Esophagus muscularis mucosa (tissue), 4 donors: ENCODE measurements at regions not wholly inside any gene's neighbourhood (a gene's known extent, or its start where the extent isn't known, plus 50 kb on each side); places are given as distances from the start of the nearest gene placed in this dataset.

Experiments
- DNase-seq: peaks from one replicate; pipeline ENCODE4 v3.0.0-alpha.2; 2017; ENCODE audit errors: extremely low spot score
- H3K27ac ChIP-seq, 4 donors: fragments of 200-600 bp; sonication (generic); replicated peaks in 1 of 4; 1 replicate in 3 of 4; 2 replicates in 1 of 4; pipeline ENCODE4 v1.5.1; 2016 to 2019; ENCODE audit warnings: mild to moderate bottlenecking in 1 of 4
- H3K27me3 ChIP-seq, 4 donors: fragments of 200-600 bp; sonication (generic); one replicate each; pipeline versions ENCODE4 v1.5.1 to v1.6.0; 2016 to 2019
- H3K36me3 ChIP-seq, 4 donors: fragments of 200-600 bp; sonication (generic); one replicate each; pipeline ENCODE4 v1.5.1; 2016 to 2019
- H3K4me1 ChIP-seq, 4 donors: fragments of 200-600 bp; sonication (generic); one replicate each; pipeline ENCODE4 v1.5.1; 2016 to 2019
- H3K4me3 ChIP-seq, 4 donors: fragments of 200-600 bp; sonication (generic); 1 replicate in 2 of 4; 2 replicates in 2 of 4; pipeline ENCODE4 v1.5.1; 2016 to 2019; ENCODE audit warnings: mild to moderate bottlenecking in 4 of 4, moderate library complexity in 1 of 4
- H3K9me3 ChIP-seq, 4 donors: fragments of 200-600 bp; sonication (generic); 1 replicate in 3 of 4; 2 replicates in 1 of 4; pipeline ENCODE4 v1.5.1; 2016 to 2019
- EP300 ChIP-seq: sonication (generic); formaldehyde crosslinking; IDR thresholded peaks from one replicate; pipeline ENCODE4 v1.6.1; 2017; ENCODE audit warnings: antibody characterized with exemption
- POLR2A ChIP-seq: fragments of 450-650 bp; IDR thresholded peaks from one replicate; pipeline ENCODE4 v1.6.1; 2017; ENCODE audit warnings: antibody characterized with exemption, moderate library complexity, mild to moderate bottlenecking, low read depth
- POLR2AphosphoS5 ChIP-seq, 2 donors: sonication (generic); formaldehyde crosslinking; IDR thresholded peaks; one replicate each; pipeline ENCODE4 v1.6.1; 2017; ENCODE audit warnings: antibody characterized with exemption in 2 of 2
- WGBS: methylation state at CpG from one replicate; pipeline ENCODE4 v1.1.5; 2018; 5-methylcytosine and 5-hydroxymethylcytosine counted together
- intact Hi-C: fragments of 100-400 bp; cut with DNase I; formaldehyde crosslinking; loops from one replicate; pipeline ENCODE4 v1.15.1; 2023
- TF ChIP-seq, protein P1 (sequence below), 3 experiments: fragments of 200-600 bp in 2 of 3; fragments of 450-650 bp in 1 of 3; sonication (generic) in 2 of 3; IDR thresholded peaks; one replicate each; pipeline ENCODE4 v1.5.1; 2017 to 2019; ENCODE audit warnings: antibody characterized with exemption in 3 of 3, mild to moderate bottlenecking in 2 of 3, moderate library complexity in 1 of 3

DNA sequence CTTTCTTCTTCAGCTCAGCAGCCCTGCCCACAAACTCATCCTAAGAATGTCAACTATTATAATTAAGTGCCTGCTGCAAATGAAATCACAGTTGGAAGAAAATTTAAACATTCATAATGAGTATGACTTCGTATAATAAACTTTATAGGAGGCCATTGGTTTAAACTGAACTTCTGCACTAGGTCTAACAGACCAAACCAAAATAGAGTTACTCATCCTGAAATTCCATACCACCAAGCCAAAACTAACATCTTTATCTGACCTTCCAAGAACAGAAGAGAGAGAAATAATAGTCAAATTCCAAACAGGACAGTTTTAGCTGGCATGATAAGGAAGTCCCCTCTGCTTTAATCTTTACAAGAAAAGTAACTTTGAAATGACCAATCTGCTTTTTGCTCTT lies 472.4 kb upstream of the PRMT6 start:
- H3K27ac ChIP-seq = no peak overlapping the region
- no peaks in the 10 kb centered on the region for H3K36me3 ChIP-seq
- no peak overlapping the region for H3K4me3 ChIP-seq
- no peaks in the 10 kb centered on the region for H3K27me3 ChIP-seq
- no peak for TF ChIP-seq POLR2A
- H3K9me3 ChIP-seq = peaks cover 0 to 3% (median under 1%) of the 10 kb centered on the region in 4 donors
- WGBS = 38% methylated on average over 1 of the region's 1 CpG
- intact Hi-C loops = no loop called here
- DNase-seq = no peak
- H3K4me1 ChIP-seq = no peaks in the 10 kb centered on the region

DNA sequence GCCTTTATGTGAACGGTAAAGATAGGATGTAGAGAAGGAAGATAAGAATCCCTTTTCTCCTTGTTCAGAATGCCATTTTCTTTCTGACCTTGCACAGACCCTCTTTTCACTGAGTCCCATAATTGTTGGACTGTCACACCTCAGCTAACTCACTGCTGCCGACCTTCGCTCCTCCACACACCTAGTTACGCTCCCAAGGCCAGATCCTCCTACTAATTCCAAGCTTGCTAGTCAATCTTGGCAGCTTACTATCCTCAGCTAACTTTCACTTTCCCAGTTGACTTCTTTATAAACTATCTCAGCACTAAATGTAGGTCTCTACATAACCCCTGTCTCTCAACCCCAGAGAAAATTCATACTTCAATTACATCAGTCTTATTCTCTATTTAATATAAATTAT lies 471.8 kb upstream of the PRMT6 start:
- peaks cover 0 to 7% (median 4%) of the 10 kb centered on the region in 4 donors for H3K9me3 ChIP-seq
- H3K4me3 ChIP-seq = no peak overlapping the region
- no peaks in the 10 kb centered on the region for H3K4me1 ChIP-seq
- H3K36me3 ChIP-seq = no peaks in the 10 kb centered on the region
- TF ChIP-seq, protein P1, sequence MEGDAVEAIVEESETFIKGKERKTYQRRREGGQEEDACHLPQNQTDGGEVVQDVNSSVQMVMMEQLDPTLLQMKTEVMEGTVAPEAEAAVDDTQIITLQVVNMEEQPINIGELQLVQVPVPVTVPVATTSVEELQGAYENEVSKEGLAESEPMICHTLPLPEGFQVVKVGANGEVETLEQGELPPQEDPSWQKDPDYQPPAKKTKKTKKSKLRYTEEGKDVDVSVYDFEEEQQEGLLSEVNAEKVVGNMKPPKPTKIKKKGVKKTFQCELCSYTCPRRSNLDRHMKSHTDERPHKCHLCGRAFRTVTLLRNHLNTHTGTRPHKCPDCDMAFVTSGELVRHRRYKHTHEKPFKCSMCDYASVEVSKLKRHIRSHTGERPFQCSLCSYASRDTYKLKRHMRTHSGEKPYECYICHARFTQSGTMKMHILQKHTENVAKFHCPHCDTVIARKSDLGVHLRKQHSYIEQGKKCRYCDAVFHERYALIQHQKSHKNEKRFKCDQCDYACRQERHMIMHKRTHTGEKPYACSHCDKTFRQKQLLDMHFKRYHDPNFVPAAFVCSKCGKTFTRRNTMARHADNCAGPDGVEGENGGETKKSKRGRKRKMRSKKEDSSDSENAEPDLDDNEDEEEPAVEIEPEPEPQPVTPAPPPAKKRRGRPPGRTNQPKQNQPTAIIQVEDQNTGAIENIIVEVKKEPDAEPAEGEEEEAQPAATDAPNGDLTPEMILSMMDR (IDR thresholded peaks at IDR 0.05) = no peak
- TF ChIP-seq POLR2AphosphoS5 (IDR thresholded peaks at IDR 0.05) (no peak), EP300 (no peak), POLR2A (no peak)
- H3K27me3 ChIP-seq = no peaks in the 10 kb centered on the region
- intact Hi-C loops = no loop called here
- 67% methylated on average over 4 of the region's 4 CpGs for WGBS
- H3K27ac ChIP-seq = no peak overlapping the region
- no peak for DNase-seq

DNA sequence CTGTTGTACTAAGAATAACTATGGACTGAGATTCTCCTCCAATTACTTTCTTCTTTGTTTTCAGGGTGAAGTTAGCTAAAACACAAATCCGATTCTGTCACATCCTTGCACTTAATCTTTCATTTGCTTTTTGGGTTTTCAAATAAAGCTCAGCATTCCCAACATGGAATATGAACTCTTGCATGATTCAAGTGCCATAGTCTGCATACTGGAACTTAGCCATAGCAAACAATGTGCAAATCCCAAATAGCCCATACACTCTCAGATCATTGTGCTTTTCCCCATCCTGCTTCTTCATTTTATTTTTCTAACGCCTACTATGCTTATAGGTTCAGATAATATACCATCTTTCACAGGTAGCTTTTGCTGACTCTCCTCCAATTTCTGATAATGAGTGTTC lies 455.8 kb upstream of the PRMT6 start:
- no peak overlapping the region for H3K4me3 ChIP-seq
- H3K27ac ChIP-seq = no peak overlapping the region
- no peak for TF ChIP-seq EP300
- TF ChIP-seq POLR2AphosphoS5 (IDR thresholded peaks at IDR 0.05) = no peak
- TF ChIP-seq, protein P1 (IDR thresholded peaks at IDR 0.05) = no peak
- TF ChIP-seq POLR2A = no peak
- DNase-seq = no peak
- H3K27me3 ChIP-seq = no peaks in the 10 kb centered on the region
- intact Hi-C loops = no loop called here
- H3K4me1 ChIP-seq = no peaks in the 10 kb centered on the region
- H3K9me3 ChIP-seq = no peaks in the 10 kb centered on the region
- no peaks in the 10 kb centered on the region for H3K36me3 ChIP-seq
- WGBS = 35% methylated on average over 2 of the region's 2 CpGs

DNA sequence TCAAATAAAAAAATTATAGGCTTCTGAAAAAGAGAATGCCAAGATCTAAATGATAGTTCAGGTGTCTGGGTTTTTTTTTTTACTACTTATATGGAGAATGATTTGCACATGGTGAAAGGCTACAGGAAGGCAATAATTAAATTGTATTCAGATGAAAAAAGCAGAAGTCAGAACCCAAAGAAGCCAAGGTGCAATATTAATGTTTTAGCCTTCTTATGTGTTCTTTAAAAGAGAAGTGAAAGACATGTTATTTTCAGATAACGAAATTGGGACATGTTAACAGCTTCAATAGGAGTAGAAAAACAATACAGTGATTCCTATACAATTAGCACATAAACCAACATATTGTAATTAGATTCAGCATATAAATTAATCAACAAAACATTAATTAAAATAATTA lies 452.9 kb upstream of the PRMT6 start:
- no peaks in the 10 kb centered on the region for H3K36me3 ChIP-seq
- H3K9me3 ChIP-seq = no peaks in the 10 kb centered on the region
- H3K4me3 ChIP-seq = no peak overlapping the region
- no peak for DNase-seq
- no peaks in the 10 kb centered on the region for H3K4me1 ChIP-seq
- 77% methylated on average over 1 of the region's 1 CpG for WGBS
- intact Hi-C loops = no loop called here
- no peak overlapping the region for H3K27ac ChIP-seq
- TF ChIP-seq EP300 (no peak), POLR2A (no peak), POLR2AphosphoS5 (IDR thresholded peaks at IDR 0.05) (no peak)
- TF ChIP-seq, protein P1 (IDR thresholded peaks at IDR 0.05) = no peak
- H3K27me3 ChIP-seq = no peaks in the 10 kb centered on the region

DNA sequence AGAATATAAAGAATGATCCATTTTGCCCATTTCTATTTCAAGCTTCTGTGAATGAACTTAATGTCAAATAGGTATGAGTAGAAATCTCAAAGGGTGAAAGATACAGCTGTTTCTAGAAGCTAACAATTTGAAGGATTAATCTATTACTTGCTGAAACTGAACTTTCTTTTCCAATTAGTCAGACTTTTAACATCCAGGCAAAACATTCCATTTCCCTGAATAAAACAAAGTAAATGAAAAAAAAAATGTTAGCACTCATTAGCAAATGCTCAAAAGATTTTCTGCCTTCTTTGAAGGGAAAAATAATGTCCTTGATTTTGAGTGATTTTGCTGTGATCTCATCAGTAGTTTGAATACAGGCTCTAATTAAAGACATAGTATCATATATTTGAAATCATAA lies 447.6 kb upstream of the PRMT6 start:
- Histone ChIP-seq H3K4me3 (no peak overlapping the region), H3K4me1 (no peaks in the 10 kb centered on the region), H3K36me3 (no peaks in the 10 kb centered on the region), H3K27me3 (no peaks in the 10 kb centered on the region), H3K9me3 (no peaks in the 10 kb centered on the region), H3K27ac (no peak overlapping the region)
- no peak for DNase-seq
- intact Hi-C loops = no loop called here
- TF ChIP-seq, protein P1 (IDR thresholded peaks at IDR 0.05) = no peak
- no peak for TF ChIP-seq POLR2AphosphoS5 (IDR thresholded peaks at IDR 0.05)
- TF ChIP-seq EP300 = no peak
